Ovary (tissue), 7 donors: ENCODE measurements at regions not wholly inside any gene's neighbourhood (a gene's known extent, or its start where the extent isn't known, plus 50 kb on each side); places are given as distances from the start of the nearest gene placed in this dataset.

Experiments used
- DNase-seq, 5 donors: peaks; one replicate each; pipeline ENCODE4 v3.0.0-alpha.2; 2019 to 2020
- H3K27ac ChIP-seq, 2 donors: fragments of 200-600 bp; one replicate each; pipeline versions ENCODE4 v1.5.1 to v1.8.0; 2019 to 2022
- H3K27me3 ChIP-seq: fragments of 200-600 bp; one replicate; pipeline ENCODE4 v1.8.0; 2022
- H3K36me3 ChIP-seq: fragments of 200-600 bp; sonication (generic); one replicate; pipeline ENCODE4 v1.5.1; 2019
- H3K4me1 ChIP-seq: one replicate; pipeline ENCODE4 v1.8.1; 2013; ENCODE audit warnings: mild to moderate bottlenecking, moderate library complexity; ENCODE audit not compliant: insufficient read depth
- H3K4me3 ChIP-seq: fragments of 200-600 bp; sonication (generic); one replicate; pipeline ENCODE4 v1.5.1; 2017
- H3K9me3 ChIP-seq, 2 donors: fragments of 200-600 bp in 1 of 2; sonication (generic) in 1 of 2; one replicate each; pipeline versions ENCODE4 v1.5.1 to v1.8.1; 2013 to 2019; ENCODE audit warnings: mild to moderate bottlenecking in 1 of 2, moderate library complexity in 1 of 2
- CTCF ChIP-seq, 3 donors: fragments of 450-650 bp in 2 of 3; fragments of 200-600 bp in 1 of 3; IDR thresholded peaks; one replicate each; pipeline versions ENCODE4 v1.5.1 to v1.8.0; 2016 to 2022; ENCODE audit warnings: antibody characterized with exemption in 3 of 3, mild to moderate bottlenecking in 1 of 3
- EP300 ChIP-seq: sonication (generic); formaldehyde crosslinking; IDR thresholded peaks from one replicate; pipeline ENCODE4 v1.6.1; 2017; ENCODE audit warnings: antibody characterized with exemption
- POLR2A ChIP-seq: fragments of 450-650 bp; IDR thresholded peaks from one replicate; pipeline ENCODE4 v1.6.1; 2017; ENCODE audit warnings: antibody characterized with exemption, mild to moderate bottlenecking, moderate library complexity
- WGBS, 3 donors: extraction: QIAGEN DNeasy Blood & Tissue Kit in 1 of 3; methylation state at CpG; one replicate each; pipeline versions ENCODE4 v1.1.5 to v1.1.7; 2013 to 2017; 5-methylcytosine and 5-hydroxymethylcytosine counted together
- intact Hi-C, 4 donors: fragments of 100-400 bp; cut with DNase I; formaldehyde crosslinking; loops; one replicate each; pipeline versions ENCODE4 v1.11.0 to v1.15.1; 2022 to 2023
- donor health status: DM: no; HTN: no; CAD: no; lungs with moderate emphysema.
- donor health status: DM: no; HTN: no; CAD: no.
- donor health status: Bipolar disorder and iron deficiency.
- donor health status: DM: no; HTN: no; CAD: no.
- donor health status: DM: yes; HTN: yes; CAD: no.

DNA sequence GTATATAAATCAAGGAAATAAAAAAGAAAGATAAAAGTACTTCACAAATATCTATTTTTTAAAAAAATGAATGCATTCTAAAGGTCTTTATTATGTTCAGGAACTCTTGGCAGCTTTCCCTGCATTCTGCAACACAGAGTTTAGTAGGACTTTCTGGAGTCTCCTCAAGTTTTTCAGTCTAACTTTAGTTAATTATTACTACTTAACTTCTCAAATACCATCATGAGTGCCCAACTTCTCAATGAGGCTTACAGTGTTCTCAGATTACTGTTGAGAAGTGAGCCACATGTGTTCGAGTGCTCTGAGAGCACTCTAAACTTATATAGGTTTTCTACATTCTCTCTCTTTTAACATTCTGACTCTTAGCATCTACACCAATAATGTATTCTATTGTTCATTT is 1852.9 kb upstream of the PCDH10 start:
- 83 to 89% (median 83%) methylated on average over 1 of the region's 1 CpG for WGBS, 3 donors
- DNase-seq, result no peak
- H3K4me1 ChIP-seq, result no peaks in the 10 kb centered on the region
- TF ChIP-seq POLR2A, result no peak
- TF ChIP-seq CTCF (IDR thresholded peaks at IDR 0.05), result no peak
- TF ChIP-seq EP300, result no peak
- no peak overlapping the region for H3K27ac ChIP-seq
- no peaks in the 10 kb centered on the region for H3K27me3 ChIP-seq
- no peak overlapping the region for H3K4me3 ChIP-seq
- intact Hi-C loops, result no loop called here
- no peaks in the 10 kb centered on the region for H3K36me3 ChIP-seq
- no peaks in the 10 kb centered on the region for H3K9me3 ChIP-seq

DNA sequence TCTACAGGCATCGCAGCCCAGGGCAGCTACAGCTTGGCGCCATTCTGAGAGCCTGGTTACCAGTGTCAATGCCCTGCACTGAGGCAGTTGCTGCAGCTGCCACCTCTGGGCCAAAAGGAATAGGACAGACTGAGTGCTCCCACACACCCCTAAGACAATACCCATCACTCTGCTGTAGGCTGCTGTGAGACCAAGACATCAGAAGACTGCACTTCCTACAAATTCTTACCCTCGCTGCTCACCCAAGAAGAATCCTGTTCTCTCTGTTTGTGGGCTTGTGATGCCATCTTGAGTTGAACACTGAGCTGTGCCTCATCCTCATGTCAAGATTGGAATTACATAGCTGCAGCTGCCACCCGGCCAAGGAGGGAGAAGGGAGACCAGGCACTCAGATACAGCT is 1847.0 kb upstream of the PCDH10 start:
- no peak for DNase-seq
- Histone ChIP-seq H3K27ac (no peak overlapping the region), H3K9me3 (no peaks in the 10 kb centered on the region), H3K36me3 (no peaks in the 10 kb centered on the region), H3K4me3 (no peak overlapping the region), H3K27me3 (no peaks in the 10 kb centered on the region), H3K4me1 (no peaks in the 10 kb centered on the region)
- 75 to 86% (median 78%) methylated on average over 4 of the region's 4 CpGs for WGBS, 3 donors
- no peak for TF ChIP-seq POLR2A
- no peak for TF ChIP-seq EP300
- no peak for TF ChIP-seq CTCF (IDR thresholded peaks at IDR 0.05)
- intact Hi-C loops, result no loop called here

DNA sequence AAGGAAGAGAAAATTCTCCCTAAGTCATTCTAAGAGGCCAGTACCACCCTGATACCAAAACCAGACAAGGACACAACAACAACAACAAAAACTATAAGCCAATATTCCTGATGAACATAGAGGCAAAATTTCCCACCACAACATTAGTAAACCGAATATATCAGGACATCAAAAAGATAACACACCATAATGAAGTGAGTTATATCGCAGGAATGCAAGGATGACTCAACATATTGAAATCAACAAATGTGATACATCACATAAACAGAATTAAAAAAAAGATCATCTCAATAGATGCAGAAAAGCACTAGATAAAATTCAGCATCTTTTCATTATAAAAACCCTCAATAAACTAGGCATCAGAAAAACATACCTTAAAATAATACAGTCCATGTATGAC is 1844.4 kb upstream of the PCDH10 start:
- H3K4me1 ChIP-seq, result no peaks in the 10 kb centered on the region
- no peak overlapping the region for H3K4me3 ChIP-seq
- H3K27me3 ChIP-seq, result no peaks in the 10 kb centered on the region
- H3K36me3 ChIP-seq, result no peaks in the 10 kb centered on the region
- no peak for TF ChIP-seq CTCF (IDR thresholded peaks at IDR 0.05)
- no peak for TF ChIP-seq POLR2A
- no peak for TF ChIP-seq EP300
- intact Hi-C loops, result no loop called here
- 91 to 93% (median 91%) methylated on average over 2 of the region's 2 CpGs for WGBS, 3 donors
- no peak overlapping the region for H3K27ac ChIP-seq
- H3K9me3 ChIP-seq, result no peaks in the 10 kb centered on the region
- no peak for DNase-seq

GRCh38 chr4:131309628-131310027 is 1839.5 kb upstream of the PCDH10 start:
- Histone ChIP-seq H3K27me3 (no peaks in the 10 kb centered on the region), H3K4me1 (no peaks in the 10 kb centered on the region), H3K9me3 (no peaks in the 10 kb centered on the region), H3K4me3 (no peak overlapping the region), H3K27ac (no peak overlapping the region), H3K36me3 (no peaks in the 10 kb centered on the region)
- DNase-seq, result no peak
- intact Hi-C loops, result no loop called here
- 50 to 79% (median 69%) methylated on average over 1 of the region's 1 CpG for WGBS, 3 donors
- TF ChIP-seq EP300 (no peak), CTCF (IDR thresholded peaks at IDR 0.05) (no peak)

- Histone ChIP-seq H3K27me3 (no peaks in the 10 kb centered on the region), H3K9me3 (no peaks in the 10 kb centered on the region), H3K36me3 (no peaks in the 10 kb centered on the region), H3K4me1 (no peaks in the 10 kb centered on the region), H3K4me3 (no peak overlapping the region), H3K27ac (no peak overlapping the region)
- DNase-seq, result no peak
- WGBS, 3 donors, result 75 to 80% (median 78%) methylated on average over 3 of the region's 3 CpGs
- TF ChIP-seq CTCF (IDR thresholded peaks at IDR 0.05), result no peak
- no peak for TF ChIP-seq EP300
- TF ChIP-seq POLR2A, result no peak
- intact Hi-C loops, result no loop called here
Observed at GRCh38 chr4:131316086-131316485, 1833.0 kb upstream of the PCDH10 start.
